ENCODE measurements at regions not wholly inside any gene's neighbourhood (a gene's known extent, or its start where the extent isn't known, plus 50 kb on each side); places are given as distances from the start of the nearest gene placed in this dataset.

GRCh38 chr1:223445402-223445801, 52.2 kb downstream of the CCDC185 start:
- in situ Hi-C loops (cut with HindIII; ENCODE audit: low sequenced_read_pairs), result no loop called here

GRCh38 chr1:223453902-223454301, 60.7 kb downstream of the CCDC185 start:
- in situ Hi-C loops (cut with HindIII; ENCODE audit: low sequenced_read_pairs), result no loop called here

- in situ Hi-C loops (cut with HindIII; ENCODE audit: low sequenced_read_pairs), result no loop called here
Observed at GRCh38 chr1:223454959-223455358, 61.7 kb downstream of the CCDC185 start.

GRCh38 chr1:223455470-223455869, 62.3 kb downstream of the CCDC185 start:
- in situ Hi-C loops (cut with HindIII; ENCODE audit: low sequenced_read_pairs), result no loop called here

- in situ Hi-C loops (cut with HindIII; ENCODE audit: low sequenced_read_pairs), result no loop called here
Observed at GRCh38 chr1:223456747-223457146, 63.5 kb downstream of the CCDC185 start.

- in situ Hi-C loops (cut with HindIII; ENCODE audit: low sequenced_read_pairs), result loop anchor here (5.0 kb wide), 2 partner anchors 37 to 98 kb away; partner anchors contain the start of gene SUSD4
Observed at GRCh38 chr1:223460566-223461189, 67.5 kb downstream of the CCDC185 start.

GRCh38 chr1:223462047-223462630, 68.9 kb downstream of the CCDC185 start:
- in situ Hi-C loops (cut with HindIII; ENCODE audit: low sequenced_read_pairs), result loop anchor here (5.0 kb wide), 2 partner anchors 35 to 100 kb away; partner anchors contain the start of gene SUSD4

GRCh38 chr1:223462866-223463404, 69.7 kb downstream of the CCDC185 start:
- in situ Hi-C loops (cut with HindIII; ENCODE audit: low sequenced_read_pairs), result loop anchor here (5.0 kb wide), 2 partner anchors 34 to 101 kb away; partner anchors contain the start of gene SUSD4

- in situ Hi-C loops (cut with HindIII; ENCODE audit: low sequenced_read_pairs), result no loop called here
Observed at GRCh38 chr1:223466151-223466550, 72.9 kb downstream of the CCDC185 start.

GRCh38 chr1:223471566-223471965, 78.4 kb downstream of the CCDC185 start:
- in situ Hi-C loops (cut with HindIII; ENCODE audit: low sequenced_read_pairs), result no loop called here

GRCh38 chr1:223472057-223472456, 78.8 kb downstream of the CCDC185 start:
- in situ Hi-C loops (cut with HindIII; ENCODE audit: low sequenced_read_pairs), result no loop called here

GRCh38 chr1:223473601-223474344, 80.6 kb downstream of the CCDC185 start:
- in situ Hi-C loops (cut with HindIII; ENCODE audit: low sequenced_read_pairs), result no loop called here

GRCh38 chr1:223474804-223475203, 81.6 kb downstream of the CCDC185 start:
- in situ Hi-C loops (cut with HindIII; ENCODE audit: low sequenced_read_pairs), result no loop called here

GRCh38 chr1:223477456-223477855, 84.2 kb downstream of the CCDC185 start:
- in situ Hi-C loops (cut with HindIII; ENCODE audit: low sequenced_read_pairs), result no loop called here

- in situ Hi-C loops (cut with HindIII; ENCODE audit: low sequenced_read_pairs), result no loop called here
Observed at GRCh38 chr1:223478606-223479005, 85.4 kb downstream of the CCDC185 start.

- in situ Hi-C loops (cut with HindIII; ENCODE audit: low sequenced_read_pairs), result no loop called here
Observed at GRCh38 chr1:223479261-223479660, 86.0 kb downstream of the CCDC185 start.

- in situ Hi-C loops (cut with HindIII; ENCODE audit: low sequenced_read_pairs), result loop anchor here (10.0 kb wide), 2 partner anchors 65 to 135 kb away; no protein-coding TSS in a partner anchor
Observed at GRCh38 chr1:223479718-223480425, 86.7 kb downstream of the CCDC185 start.

- in situ Hi-C loops (cut with HindIII; ENCODE audit: low sequenced_read_pairs), result loop anchor here (10.0 kb wide), 2 partner anchors 67 to 137 kb away; no protein-coding TSS in a partner anchor
Observed at GRCh38 chr1:223482132-223482531, 88.9 kb downstream of the CCDC185 start.

- in situ Hi-C loops (cut with HindIII; ENCODE audit: low sequenced_read_pairs), result loop anchor here (10.0 kb wide), 2 partner anchors 68 to 138 kb away; no protein-coding TSS in a partner anchor
Observed at GRCh38 chr1:223482766-223483165, 89.6 kb downstream of the CCDC185 start.

GRCh38 chr1:223483511-223483910, 90.3 kb downstream of the CCDC185 start:
- in situ Hi-C loops (cut with HindIII; ENCODE audit: low sequenced_read_pairs), result loop anchor here (10.0 kb wide), 2 partner anchors 69 to 139 kb away; no protein-coding TSS in a partner anchor

Measured in endothelial cell of hepatic sinusoid (primary cell).